ENCODE measurements at regions not wholly inside any gene's neighbourhood (a gene's known extent, or its start where the extent isn't known, plus 50 kb on each side); places are given as distances from the start of the nearest gene placed in this dataset.

DNA sequence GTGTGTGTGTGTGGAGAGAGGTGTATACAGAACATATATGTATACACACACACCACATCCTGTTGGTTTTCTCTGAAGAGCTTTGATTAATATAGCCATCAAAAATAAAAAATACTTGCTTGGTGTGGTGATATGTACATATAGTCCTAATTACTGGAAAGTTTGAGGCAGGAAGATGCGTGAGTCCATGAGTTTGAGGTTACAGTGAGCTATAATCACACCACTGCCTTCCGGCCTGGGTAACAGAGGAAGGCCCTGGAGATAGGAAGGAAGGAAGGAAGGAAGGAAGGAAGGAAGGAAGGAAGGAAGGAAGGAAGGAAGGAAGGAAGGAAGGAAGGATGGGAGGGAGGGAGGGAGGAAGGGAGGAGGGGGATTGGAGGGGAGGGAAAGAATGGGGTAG, 360.4 kb upstream of the CPEB2 start:
- TF ChIP-seq, protein P1, sequence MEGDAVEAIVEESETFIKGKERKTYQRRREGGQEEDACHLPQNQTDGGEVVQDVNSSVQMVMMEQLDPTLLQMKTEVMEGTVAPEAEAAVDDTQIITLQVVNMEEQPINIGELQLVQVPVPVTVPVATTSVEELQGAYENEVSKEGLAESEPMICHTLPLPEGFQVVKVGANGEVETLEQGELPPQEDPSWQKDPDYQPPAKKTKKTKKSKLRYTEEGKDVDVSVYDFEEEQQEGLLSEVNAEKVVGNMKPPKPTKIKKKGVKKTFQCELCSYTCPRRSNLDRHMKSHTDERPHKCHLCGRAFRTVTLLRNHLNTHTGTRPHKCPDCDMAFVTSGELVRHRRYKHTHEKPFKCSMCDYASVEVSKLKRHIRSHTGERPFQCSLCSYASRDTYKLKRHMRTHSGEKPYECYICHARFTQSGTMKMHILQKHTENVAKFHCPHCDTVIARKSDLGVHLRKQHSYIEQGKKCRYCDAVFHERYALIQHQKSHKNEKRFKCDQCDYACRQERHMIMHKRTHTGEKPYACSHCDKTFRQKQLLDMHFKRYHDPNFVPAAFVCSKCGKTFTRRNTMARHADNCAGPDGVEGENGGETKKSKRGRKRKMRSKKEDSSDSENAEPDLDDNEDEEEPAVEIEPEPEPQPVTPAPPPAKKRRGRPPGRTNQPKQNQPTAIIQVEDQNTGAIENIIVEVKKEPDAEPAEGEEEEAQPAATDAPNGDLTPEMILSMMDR (IDR thresholded peaks at IDR 0.05), result no peak
- TF ChIP-seq POLR2AphosphoS5 (IDR thresholded peaks at IDR 0.05), result no peak
- no peak for TF ChIP-seq POLR2A (IDR thresholded peaks at IDR 0.05)
